Type B pancreatic cell (in vitro differentiated cells): ENCODE measurements at regions not wholly inside any gene's neighbourhood (a gene's known extent, or its start where the extent isn't known, plus 50 kb on each side); places are given as distances from the start of the nearest gene placed in this dataset.

Source experiments
- DNase-seq: peaks from one replicate; pipeline ENCODE4 v3.0.0; 2021; ENCODE audit warnings: mixed read lengths; ENCODE audit not compliant: unreplicated experiment; ENCODE audit errors: extremely low spot score
- H3K27ac Mint-ChIP-seq: 2 replicates; pipeline ENCODE4 v1.8.0; 2021; ENCODE audit warnings: mild to moderate bottlenecking, mixed read lengths
- H3K27me3 Mint-ChIP-seq: 2 replicates; pipeline ENCODE4 v1.8.0; 2021; ENCODE audit warnings: mixed read lengths
- H3K36me3 Mint-ChIP-seq: 2 replicates; pipeline ENCODE4 v1.8.0; 2021; ENCODE audit warnings: mixed read lengths
- H3K4me1 Mint-ChIP-seq: one replicate; pipeline ENCODE4 v1.8.0; 2021; ENCODE audit warnings: mixed read lengths; ENCODE audit not compliant: unreplicated experiment
- H3K4me3 Mint-ChIP-seq: 2 replicates; pipeline ENCODE4 v1.8.0; 2021; ENCODE audit warnings: mild to moderate bottlenecking, mixed read lengths
- H3K9me3 Mint-ChIP-seq: 2 replicates; pipeline ENCODE4 v1.8.0; 2021; ENCODE audit warnings: mixed read lengths
- TF ChIP-seq, protein P1 (sequence below): fragments of 200-600 bp; sonication (generic); conservative IDR thresholded peaks from 2 replicates; pipeline ENCODE4 v1.5.0; 2021; ENCODE audit warnings: antibody characterized with exemption, mild to moderate bottlenecking

- Mint-ChIP-seq H3K27ac (no peak overlapping the region), H3K4me3 (no peak overlapping the region), H3K9me3 (no peaks in the 10 kb centered on the region), H3K4me1 (no peaks in the 10 kb centered on the region), H3K27me3 (no peaks in the 10 kb centered on the region), H3K36me3 (no peaks in the 10 kb centered on the region)
- TF ChIP-seq, protein P1, sequence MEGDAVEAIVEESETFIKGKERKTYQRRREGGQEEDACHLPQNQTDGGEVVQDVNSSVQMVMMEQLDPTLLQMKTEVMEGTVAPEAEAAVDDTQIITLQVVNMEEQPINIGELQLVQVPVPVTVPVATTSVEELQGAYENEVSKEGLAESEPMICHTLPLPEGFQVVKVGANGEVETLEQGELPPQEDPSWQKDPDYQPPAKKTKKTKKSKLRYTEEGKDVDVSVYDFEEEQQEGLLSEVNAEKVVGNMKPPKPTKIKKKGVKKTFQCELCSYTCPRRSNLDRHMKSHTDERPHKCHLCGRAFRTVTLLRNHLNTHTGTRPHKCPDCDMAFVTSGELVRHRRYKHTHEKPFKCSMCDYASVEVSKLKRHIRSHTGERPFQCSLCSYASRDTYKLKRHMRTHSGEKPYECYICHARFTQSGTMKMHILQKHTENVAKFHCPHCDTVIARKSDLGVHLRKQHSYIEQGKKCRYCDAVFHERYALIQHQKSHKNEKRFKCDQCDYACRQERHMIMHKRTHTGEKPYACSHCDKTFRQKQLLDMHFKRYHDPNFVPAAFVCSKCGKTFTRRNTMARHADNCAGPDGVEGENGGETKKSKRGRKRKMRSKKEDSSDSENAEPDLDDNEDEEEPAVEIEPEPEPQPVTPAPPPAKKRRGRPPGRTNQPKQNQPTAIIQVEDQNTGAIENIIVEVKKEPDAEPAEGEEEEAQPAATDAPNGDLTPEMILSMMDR: no peak
- DNase-seq: no peak
Measured at GRCh38 chr18:68179811-68180210, 535.1 kb downstream of the TMX3 start.

DNA sequence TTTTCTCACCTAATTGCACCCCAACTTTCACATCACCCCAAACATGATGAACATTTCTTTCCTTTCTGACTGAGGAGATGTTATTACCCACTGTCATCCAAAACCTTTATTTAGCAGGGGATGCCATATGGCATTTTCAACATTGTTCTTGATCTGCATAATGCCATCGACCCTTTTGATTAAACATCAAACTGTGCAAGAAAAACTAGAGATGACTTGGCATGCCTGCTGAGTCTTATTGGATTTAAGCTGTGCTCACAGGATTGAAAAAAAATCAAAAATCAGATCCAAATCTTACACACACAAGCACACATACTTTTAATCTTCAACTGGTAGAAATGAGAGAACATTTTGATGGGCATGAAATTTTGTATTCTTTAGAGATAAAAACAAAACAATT, 536.0 kb downstream of the TMX3 start:
- TF ChIP-seq, protein P1: no peak
- no peaks in the 10 kb centered on the region for H3K27me3 Mint-ChIP-seq
- no peaks in the 10 kb centered on the region for H3K36me3 Mint-ChIP-seq
- no peaks in the 10 kb centered on the region for H3K4me1 Mint-ChIP-seq
- no peak for DNase-seq
- H3K4me3 Mint-ChIP-seq: no peak overlapping the region
- H3K27ac Mint-ChIP-seq: no peak overlapping the region
- no peaks in the 10 kb centered on the region for H3K9me3 Mint-ChIP-seq

GRCh38 chr18:68177807-68178702, 536.9 kb downstream of the TMX3 start:
- TF ChIP-seq, protein P1: no peak
- no peak for DNase-seq
- H3K27me3 Mint-ChIP-seq: no peaks in the 10 kb centered on the region
- no peaks in the 10 kb centered on the region for H3K4me1 Mint-ChIP-seq
- H3K36me3 Mint-ChIP-seq: no peaks in the 10 kb centered on the region
- H3K4me3 Mint-ChIP-seq: no peak overlapping the region
- no peak overlapping the region for H3K27ac Mint-ChIP-seq
- H3K9me3 Mint-ChIP-seq: no peaks in the 10 kb centered on the region

DNA sequence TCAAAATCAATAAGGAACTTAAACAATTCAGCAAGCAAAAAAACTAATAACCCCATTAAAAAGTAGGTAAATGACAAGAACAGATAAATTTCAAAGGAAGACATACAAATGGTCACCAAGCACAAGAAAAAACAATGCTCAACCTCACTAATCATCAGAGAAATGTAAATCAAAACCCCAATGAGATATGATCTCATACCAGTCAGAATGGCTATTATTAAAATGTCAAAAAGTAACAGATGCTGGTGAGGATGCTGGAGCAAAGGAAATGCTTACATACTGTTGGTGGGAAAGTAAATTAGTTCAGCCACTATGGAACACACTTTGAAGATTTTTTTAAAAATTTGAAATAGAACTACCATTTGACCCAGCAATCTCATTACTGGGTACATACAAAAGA, 538.0 kb downstream of the TMX3 start:
- Mint-ChIP-seq H3K4me3 (no peak overlapping the region), H3K36me3 (no peaks in the 10 kb centered on the region), H3K27ac (no peak overlapping the region), H3K9me3 (no peaks in the 10 kb centered on the region), H3K4me1 (no peaks in the 10 kb centered on the region), H3K27me3 (no peaks in the 10 kb centered on the region)
- DNase-seq: no peak
- TF ChIP-seq, protein P1: no peak

GRCh38 chr18:68172842-68173549, 541.9 kb downstream of the TMX3 start:
- DNase-seq: no peak
- no peaks in the 10 kb centered on the region for H3K27me3 Mint-ChIP-seq
- no peaks in the 10 kb centered on the region for H3K4me1 Mint-ChIP-seq
- no peak overlapping the region for H3K4me3 Mint-ChIP-seq
- peaks cover 4% of the 10 kb centered on the region for H3K9me3 Mint-ChIP-seq
- H3K27ac Mint-ChIP-seq: no peak overlapping the region
- TF ChIP-seq, protein P1: no peak
- H3K36me3 Mint-ChIP-seq: no peaks in the 10 kb centered on the region
